GM23338 (cell line): ENCODE measurements at regions not wholly inside any gene's neighbourhood (a gene's known extent, or its start where the extent isn't known, plus 50 kb on each side); places are given as distances from the start of the nearest gene placed in this dataset.

ENCODE experiments used
- ATAC-seq: fragments of 200-7000 bp; cut with Tn5 transposase; 3 replicates; pipeline ENCODE4 v1.9.1; 2020
- DNase-seq: peaks from one replicate; pipeline ENCODE4 v3.0.0-alpha.2; 2015; ENCODE audit warnings: low spot score
- H2AFZ ChIP-seq: fragments of 200-600 bp; sonication (generic); 2 replicates; pipeline ENCODE4 v1.8.0; 2016; ENCODE audit warnings: antibody characterized with exemption, mild to moderate bottlenecking, moderate library complexity
- H3F3A ChIP-seq: fragments of 200-600 bp; sonication (generic); replicated peaks from 2 replicates; pipeline ENCODE4 v1.8.0; 2017; ENCODE audit warnings: antibody characterized with exemption, mixed run types, low read depth
- H3K27ac ChIP-seq: fragments of 200-600 bp; sonication (generic); 2 replicates; pipeline ENCODE4 v1.6.1; 2016; ENCODE audit warnings: low read depth
- H3K27me3 ChIP-seq: fragments of 200-600 bp; sonication (generic); 2 replicates; pipeline ENCODE4 v1.8.0; 2016; ENCODE audit warnings: mild to moderate bottlenecking, mixed run types, moderate library complexity; ENCODE audit not compliant: insufficient read depth
- H3K36me3 ChIP-seq: fragments of 200-600 bp; sonication (generic); 2 replicates; pipeline ENCODE4 v1.8.0; 2016; ENCODE audit warnings: mild to moderate bottlenecking; ENCODE audit not compliant: insufficient read depth
- H3K4me1 ChIP-seq: fragments of 200-600 bp; sonication (generic); 2 replicates; pipeline ENCODE4 v1.8.0; 2016; ENCODE audit warnings: mild to moderate bottlenecking, moderate library complexity; ENCODE audit not compliant: insufficient read depth
- H3K4me2 ChIP-seq: fragments of 200-600 bp; sonication (generic); 2 replicates; pipeline ENCODE4 v1.7.1; 2017; ENCODE audit warnings: mixed run types
- H3K4me3 ChIP-seq: fragments of 200-600 bp; sonication (generic); 2 replicates; pipeline ENCODE4 v1.6.1; 2016; ENCODE audit warnings: mixed run types
- H3K79me2 ChIP-seq: fragments of 200-600 bp; sonication (generic); replicated peaks from 2 replicates; pipeline ENCODE4 v1.8.0; 2017; ENCODE audit warnings: mild to moderate bottlenecking; ENCODE audit not compliant: insufficient read depth
- H3K9me2 ChIP-seq: fragments of 200-600 bp; sonication (generic); 2 replicates; pipeline ENCODE4 v1.8.0; 2017; ENCODE audit not compliant: insufficient read depth
- H4K20me1 ChIP-seq: fragments of 200-600 bp; sonication (generic); replicated peaks from 2 replicates; pipeline ENCODE4 v1.8.0; 2017; ENCODE audit warnings: mild to moderate bottlenecking; ENCODE audit not compliant: insufficient read depth
- H3K27ac Mint-ChIP-seq: 2 replicates; pipeline ENCODE4 v1.8.0; 2020; ENCODE audit warnings: inconsistent platforms, mild to moderate bottlenecking, moderate library complexity, mixed read lengths
- H3K27me3 Mint-ChIP-seq: 3 replicates; pipeline ENCODE4 v1.8.0; 2022; ENCODE audit warnings: low read depth, mild to moderate bottlenecking, moderate library complexity, mixed read lengths, inconsistent platforms; ENCODE audit not compliant: insufficient read depth, poor library complexity
- H3K36me3 Mint-ChIP-seq: 3 replicates; pipeline ENCODE4 v1.8.0; 2021; ENCODE audit warnings: low read depth, mild to moderate bottlenecking, inconsistent platforms, moderate library complexity, mixed read lengths
- H3K4me1 Mint-ChIP-seq: 3 replicates; pipeline ENCODE4 v1.8.0; 2020; ENCODE audit warnings: mild to moderate bottlenecking, inconsistent platforms, mixed read lengths
- H3K4me3 Mint-ChIP-seq: 3 replicates; pipeline ENCODE4 v1.8.0; 2021; ENCODE audit warnings: moderate library complexity, mild to moderate bottlenecking, inconsistent platforms, mixed read lengths
- H3K9me3 Mint-ChIP-seq: 3 replicates; pipeline ENCODE4 v1.8.0; 2020; ENCODE audit warnings: moderate library complexity, mild to moderate bottlenecking, inconsistent platforms, mixed read lengths
- CREB1 ChIP-seq: fragments of 250-450 bp; sonication (Bioruptor Pico); IDR thresholded peaks from 2 replicates; pipeline ENCODE4 v1.5.0; 2020; ENCODE audit warnings: low read depth, mild to moderate bottlenecking, moderate library complexity
- CTCF ChIP-seq, 2 experiments: fragments of 200-600 bp in 1 of 2; sonication (generic) in 1 of 2; conservative IDR thresholded peaks; 2 replicates each; pipeline versions ENCODE4 v1.5.1 to v1.6.1; 2016 to 2017; ENCODE audit warnings: antibody characterized with exemption in 2 of 2, low read depth in 2 of 2, mild to moderate bottlenecking in 2 of 2, moderate library complexity in 1 of 2
- EZH2 ChIP-seq: fragments of 200-600 bp; sonication (generic); IDR thresholded peaks from one replicate; pipeline ENCODE4 v1.8.0; 2017; ENCODE audit warnings: antibody characterized with exemption, mild to moderate bottlenecking, low read depth; ENCODE audit not compliant: unreplicated experiment
- EZH2phosphoT487 ChIP-seq: fragments of 200-600 bp; sonication (generic); IDR thresholded peaks from one replicate; pipeline ENCODE4 v1.8.1; 2018; ENCODE audit warnings: antibody characterized with exemption; ENCODE audit not compliant: unreplicated experiment
- JUNB ChIP-seq: IDR thresholded peaks from one replicate; pipeline ENCODE4 v1.6.1; 2016; ENCODE audit warnings: antibody characterized with exemption; ENCODE audit not compliant: unreplicated experiment
- NANOG ChIP-seq: IDR thresholded peaks from 2 replicates; pipeline ENCODE4 v1.6.1; 2016; ENCODE audit warnings: antibody characterized with exemption, borderline replicate concordance
- POLR2AphosphoS5 ChIP-seq: IDR thresholded peaks from 2 replicates; pipeline ENCODE4 v1.6.1; 2016; ENCODE audit warnings: antibody characterized with exemption, low read depth
- STAT1 ChIP-seq: IDR thresholded peaks from one replicate; pipeline ENCODE4 v1.6.1; 2016; ENCODE audit warnings: antibody characterized with exemption; ENCODE audit not compliant: unreplicated experiment
- ZNF114 ChIP-seq: fragments of 250-450 bp; sonication (Bioruptor Pico); IDR thresholded peaks from 2 replicates; pipeline ENCODE4 v1.5.0; 2020; ENCODE audit warnings: mild to moderate bottlenecking, moderate library complexity
- ZNF331 ChIP-seq: fragments of 250-450 bp; sonication (Bioruptor Pico); IDR thresholded peaks from 2 replicates; pipeline ENCODE4 v1.5.0; 2020; ENCODE audit warnings: low read depth, mild to moderate bottlenecking, moderate library complexity
- ZNF462 ChIP-seq: fragments of 250-450 bp; sonication (Bioruptor Pico); IDR thresholded peaks from 2 replicates; pipeline ENCODE4 v1.5.0; 2020; ENCODE audit warnings: mild to moderate bottlenecking, moderate library complexity
- TF ChIP-seq, protein P1 (sequence below): IDR thresholded peaks from 2 replicates; pipeline ENCODE4 v1.6.1; 2016; ENCODE audit warnings: antibody characterized with exemption
- TF ChIP-seq, protein P2 (sequence below): IDR thresholded peaks from one replicate; pipeline ENCODE4 v1.6.1; 2018; ENCODE audit warnings: antibody characterized with exemption; ENCODE audit not compliant: unreplicated experiment

DNA sequence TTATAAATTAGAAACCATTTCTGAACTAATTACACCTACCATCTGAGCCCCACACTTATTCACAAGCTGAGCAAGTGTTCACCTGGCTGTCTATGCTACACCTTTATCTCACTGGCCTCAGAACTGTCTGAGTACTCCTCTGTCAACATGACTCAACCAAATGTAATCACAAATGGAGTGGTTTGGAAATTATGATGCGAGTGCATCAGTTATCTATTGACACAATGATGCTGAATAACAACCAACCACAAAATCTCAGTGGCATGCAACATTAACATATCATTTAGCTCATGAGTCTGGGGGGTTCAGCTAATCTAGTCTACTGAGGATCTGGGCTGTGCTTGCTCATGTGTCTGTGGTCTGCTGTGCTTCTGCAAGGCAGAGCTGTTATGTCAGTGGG is 184.2 kb upstream of the NXPH2 start:
- Histone ChIP-seq H3K27me3 (no peaks in the 10 kb centered on the region), H3K4me2 (no peak overlapping the region), H3K36me3 (no peaks in the 10 kb centered on the region), H3F3A (no peaks in the 10 kb centered on the region), H2AFZ (peak overlapping the region; percentile 60; the same call in 1 of the 2 replicates), H3K9me2 (0 out of 2 replicates have a peak, but pooled peaks cover 2% of the 10 kb centered on the region), H3K27ac (no peak overlapping the region), H4K20me1 (no peaks in the 10 kb centered on the region), H3K79me2 (no peaks in the 10 kb centered on the region), H3K4me3 (no peak overlapping the region), H3K4me1 (peaks cover 6% of the 10 kb centered on the region)
- ATAC-seq (no peak), DNase-seq (no peak)
- H3K9me3 Mint-ChIP-seq, result no peaks in the 10 kb centered on the region; the same call in 2 of the 3 replicates
- H3K27me3 Mint-ChIP-seq, result peaks cover 2% of the 10 kb centered on the region
- H3K27ac Mint-ChIP-seq, result no peak overlapping the region
- H3K36me3 Mint-ChIP-seq, result no peaks in the 10 kb centered on the region
- no peak overlapping the region for H3K4me3 Mint-ChIP-seq
- peaks cover 5% of the 10 kb centered on the region for H3K4me1 Mint-ChIP-seq
- TF ChIP-seq EZH2phosphoT487, result no peak
- TF ChIP-seq CTCF (conservative IDR thresholded peaks at IDR 0.05; ENCODE audit: low read depth in 2 of 2), result no peak
- no peak for TF ChIP-seq POLR2AphosphoS5
- no peak for TF ChIP-seq NANOG
- no peak for TF ChIP-seq STAT1
- TF ChIP-seq ZNF462, result no peak
- no peak for TF ChIP-seq EZH2
- TF ChIP-seq CREB1 (CRISPR knock-in tag), result no peak
- TF ChIP-seq ZNF331 (CRISPR knock-in tag), result no peak
- TF ChIP-seq, protein P1, sequence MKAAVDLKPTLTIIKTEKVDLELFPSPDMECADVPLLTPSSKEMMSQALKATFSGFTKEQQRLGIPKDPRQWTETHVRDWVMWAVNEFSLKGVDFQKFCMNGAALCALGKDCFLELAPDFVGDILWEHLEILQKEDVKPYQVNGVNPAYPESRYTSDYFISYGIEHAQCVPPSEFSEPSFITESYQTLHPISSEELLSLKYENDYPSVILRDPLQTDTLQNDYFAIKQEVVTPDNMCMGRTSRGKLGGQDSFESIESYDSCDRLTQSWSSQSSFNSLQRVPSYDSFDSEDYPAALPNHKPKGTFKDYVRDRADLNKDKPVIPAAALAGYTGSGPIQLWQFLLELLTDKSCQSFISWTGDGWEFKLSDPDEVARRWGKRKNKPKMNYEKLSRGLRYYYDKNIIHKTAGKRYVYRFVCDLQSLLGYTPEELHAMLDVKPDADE, result no peak
- TF ChIP-seq JUNB, result no peak
- TF ChIP-seq ZNF114 (CRISPR knock-in tag), result no peak
- TF ChIP-seq, protein P2, sequence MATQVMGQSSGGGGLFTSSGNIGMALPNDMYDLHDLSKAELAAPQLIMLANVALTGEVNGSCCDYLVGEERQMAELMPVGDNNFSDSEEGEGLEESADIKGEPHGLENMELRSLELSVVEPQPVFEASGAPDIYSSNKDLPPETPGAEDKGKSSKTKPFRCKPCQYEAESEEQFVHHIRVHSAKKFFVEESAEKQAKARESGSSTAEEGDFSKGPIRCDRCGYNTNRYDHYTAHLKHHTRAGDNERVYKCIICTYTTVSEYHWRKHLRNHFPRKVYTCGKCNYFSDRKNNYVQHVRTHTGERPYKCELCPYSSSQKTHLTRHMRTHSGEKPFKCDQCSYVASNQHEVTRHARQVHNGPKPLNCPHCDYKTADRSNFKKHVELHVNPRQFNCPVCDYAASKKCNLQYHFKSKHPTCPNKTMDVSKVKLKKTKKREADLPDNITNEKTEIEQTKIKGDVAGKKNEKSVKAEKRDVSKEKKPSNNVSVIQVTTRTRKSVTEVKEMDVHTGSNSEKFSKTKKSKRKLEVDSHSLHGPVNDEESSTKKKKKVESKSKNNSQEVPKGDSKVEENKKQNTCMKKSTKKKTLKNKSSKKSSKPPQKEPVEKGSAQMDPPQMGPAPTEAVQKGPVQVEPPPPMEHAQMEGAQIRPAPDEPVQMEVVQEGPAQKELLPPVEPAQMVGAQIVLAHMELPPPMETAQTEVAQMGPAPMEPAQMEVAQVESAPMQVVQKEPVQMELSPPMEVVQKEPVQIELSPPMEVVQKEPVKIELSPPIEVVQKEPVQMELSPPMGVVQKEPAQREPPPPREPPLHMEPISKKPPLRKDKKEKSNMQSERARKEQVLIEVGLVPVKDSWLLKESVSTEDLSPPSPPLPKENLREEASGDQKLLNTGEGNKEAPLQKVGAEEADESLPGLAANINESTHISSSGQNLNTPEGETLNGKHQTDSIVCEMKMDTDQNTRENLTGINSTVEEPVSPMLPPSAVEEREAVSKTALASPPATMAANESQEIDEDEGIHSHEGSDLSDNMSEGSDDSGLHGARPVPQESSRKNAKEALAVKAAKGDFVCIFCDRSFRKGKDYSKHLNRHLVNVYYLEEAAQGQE, result no peak
